Breast epithelium (tissue), 3 donors: ENCODE measurements at regions not wholly inside any gene's neighbourhood (a gene's known extent, or its start where the extent isn't known, plus 50 kb on each side); places are given as distances from the start of the nearest gene placed in this dataset.

Experiments used
- POLR2A ChIP-seq: fragments of 450-650 bp; IDR thresholded peaks from one replicate; pipeline ENCODE4 v1.6.1; 2016; ENCODE audit warnings: antibody characterized with exemption, mild to moderate bottlenecking, moderate library complexity
- TF ChIP-seq, protein P1 (sequence below), 3 donors: fragments of 450-650 bp; IDR thresholded peaks; one replicate each; pipeline ENCODE4 v1.5.1; 2016 to 2017; ENCODE audit warnings: antibody characterized with exemption in 3 of 3, mild to moderate bottlenecking in 3 of 3, moderate library complexity in 3 of 3

DNA sequence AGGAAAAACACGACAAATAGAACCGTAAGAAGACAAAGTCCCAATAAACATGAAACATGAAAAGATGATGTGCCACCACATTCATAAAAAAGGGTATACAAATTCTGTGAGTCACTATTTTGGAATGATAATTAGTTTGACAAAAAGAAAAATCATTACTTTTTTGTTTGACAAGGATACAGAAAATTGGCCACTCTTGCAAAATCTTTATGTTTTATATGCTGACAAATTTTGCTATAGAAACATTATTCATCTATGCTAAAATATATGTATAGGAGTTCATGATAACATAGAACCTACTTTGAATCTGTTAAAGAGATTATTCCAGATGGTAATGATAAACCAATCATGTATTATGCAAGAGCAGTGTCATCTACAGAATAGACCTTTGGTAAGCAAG lies 1201.0 kb downstream of the FSCB start:
- TF ChIP-seq POLR2A: no peak
- TF ChIP-seq, protein P1, sequence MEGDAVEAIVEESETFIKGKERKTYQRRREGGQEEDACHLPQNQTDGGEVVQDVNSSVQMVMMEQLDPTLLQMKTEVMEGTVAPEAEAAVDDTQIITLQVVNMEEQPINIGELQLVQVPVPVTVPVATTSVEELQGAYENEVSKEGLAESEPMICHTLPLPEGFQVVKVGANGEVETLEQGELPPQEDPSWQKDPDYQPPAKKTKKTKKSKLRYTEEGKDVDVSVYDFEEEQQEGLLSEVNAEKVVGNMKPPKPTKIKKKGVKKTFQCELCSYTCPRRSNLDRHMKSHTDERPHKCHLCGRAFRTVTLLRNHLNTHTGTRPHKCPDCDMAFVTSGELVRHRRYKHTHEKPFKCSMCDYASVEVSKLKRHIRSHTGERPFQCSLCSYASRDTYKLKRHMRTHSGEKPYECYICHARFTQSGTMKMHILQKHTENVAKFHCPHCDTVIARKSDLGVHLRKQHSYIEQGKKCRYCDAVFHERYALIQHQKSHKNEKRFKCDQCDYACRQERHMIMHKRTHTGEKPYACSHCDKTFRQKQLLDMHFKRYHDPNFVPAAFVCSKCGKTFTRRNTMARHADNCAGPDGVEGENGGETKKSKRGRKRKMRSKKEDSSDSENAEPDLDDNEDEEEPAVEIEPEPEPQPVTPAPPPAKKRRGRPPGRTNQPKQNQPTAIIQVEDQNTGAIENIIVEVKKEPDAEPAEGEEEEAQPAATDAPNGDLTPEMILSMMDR (IDR thresholded peaks at IDR 0.05): no peak
